ENCODE measurements at regions not wholly inside any gene's neighbourhood (a gene's known extent, or its start where the extent isn't known, plus 50 kb on each side); places are given as distances from the start of the nearest gene placed in this dataset.

DNA sequence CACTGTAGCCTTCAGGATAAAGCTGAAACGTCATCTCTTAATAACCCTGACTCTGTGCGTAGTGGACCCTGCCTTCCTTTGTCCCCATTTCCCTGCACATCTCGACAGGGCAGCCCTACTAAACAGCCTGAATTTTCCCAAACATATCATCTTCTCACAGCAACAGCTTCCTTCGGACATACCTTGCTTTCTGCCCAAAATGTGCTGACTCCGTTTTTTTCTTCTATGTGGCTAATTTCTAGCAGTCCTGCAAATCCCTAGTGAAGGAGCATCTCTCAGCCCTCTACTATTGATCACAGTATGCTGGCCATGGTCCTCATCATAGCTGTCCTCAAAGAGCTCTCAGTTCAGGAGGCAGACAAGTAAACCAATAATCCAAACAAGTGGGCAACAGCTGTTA is 53.1 kb upstream of the PCED1B start:
- no peak for DNase-seq (ENCODE audit: low spot score)

Data from HT-29 (cell line).